ENCODE measurements at regions not wholly inside any gene's neighbourhood (a gene's known extent, or its start where the extent isn't known, plus 50 kb on each side); places are given as distances from the start of the nearest gene placed in this dataset.

DNA sequence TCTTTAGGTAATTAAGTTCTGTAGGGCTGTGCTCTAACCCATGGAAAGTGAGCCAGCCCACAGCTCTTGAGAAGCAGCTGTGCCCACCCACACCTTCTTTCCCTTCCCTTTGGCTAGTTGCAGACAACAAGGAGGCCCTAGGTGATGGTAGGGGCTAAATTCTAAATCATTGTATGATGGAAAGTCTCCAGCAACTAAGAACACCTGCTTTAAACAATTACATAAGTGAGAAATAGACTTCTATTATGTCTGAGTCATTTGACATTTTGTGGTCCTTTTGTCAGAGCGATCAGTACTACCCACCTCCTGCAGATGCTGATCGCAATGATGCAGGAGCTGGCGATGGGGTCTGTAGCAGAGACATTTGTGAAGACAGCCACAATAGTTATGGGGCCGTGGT is 79.6 kb downstream of the TEX51 start:
- Mint-ChIP-seq H3K27ac (no peak overlapping the region), H3K9me3 (no peaks in the 10 kb centered on the region), H3K4me1 (no peaks in the 10 kb centered on the region), H3K4me3 (no peak overlapping the region), H3K27me3 (peaks cover 10 to 13% of the 10 kb centered on the region in 2 donors), H3K36me3 (no peaks in the 10 kb centered on the region)
- ATAC-seq (replicated peaks in 1 of 4) (no peak), DNase-seq (no peak)
- Histone ChIP-seq H3K9me3 (no peaks in the 10 kb centered on the region), H3K4me3 (ENCODE audit: control insufficient read depth in 1 of 2, extremely low read depth in 1 of 2, low read length in 1 of 2) (no peak overlapping the region), H3K27me3 (replicated peaks in 1 of 2; ENCODE audit: control insufficient read depth in 2 of 2, extremely low read depth in 1 of 2, insufficient read depth in 2 of 2, low read length in 1 of 2) (peaks cover 0 to 29% of the 10 kb centered on the region in 2 experiments), H3K36me3 (ENCODE audit: control insufficient read depth in 2 of 2, extremely low read depth in 1 of 2, insufficient read depth in 1 of 2, low read length in 1 of 2) (no peaks in the 10 kb centered on the region), H3K27ac (ENCODE audit: low read length) (no peak overlapping the region), H3K4me1 (ENCODE audit: control insufficient read depth in 1 of 2, extremely low read depth in 1 of 2, insufficient read depth in 2 of 2, low read length in 2 of 2) (no peaks in the 10 kb centered on the region)
- ChIA-PET CTCF (no interaction called here), POLR2A (no interaction called here)
- WGBS (ENCODE audit: insufficient coverage) = 43% methylated on average over 4 of the region's 4 CpGs

DNA sequence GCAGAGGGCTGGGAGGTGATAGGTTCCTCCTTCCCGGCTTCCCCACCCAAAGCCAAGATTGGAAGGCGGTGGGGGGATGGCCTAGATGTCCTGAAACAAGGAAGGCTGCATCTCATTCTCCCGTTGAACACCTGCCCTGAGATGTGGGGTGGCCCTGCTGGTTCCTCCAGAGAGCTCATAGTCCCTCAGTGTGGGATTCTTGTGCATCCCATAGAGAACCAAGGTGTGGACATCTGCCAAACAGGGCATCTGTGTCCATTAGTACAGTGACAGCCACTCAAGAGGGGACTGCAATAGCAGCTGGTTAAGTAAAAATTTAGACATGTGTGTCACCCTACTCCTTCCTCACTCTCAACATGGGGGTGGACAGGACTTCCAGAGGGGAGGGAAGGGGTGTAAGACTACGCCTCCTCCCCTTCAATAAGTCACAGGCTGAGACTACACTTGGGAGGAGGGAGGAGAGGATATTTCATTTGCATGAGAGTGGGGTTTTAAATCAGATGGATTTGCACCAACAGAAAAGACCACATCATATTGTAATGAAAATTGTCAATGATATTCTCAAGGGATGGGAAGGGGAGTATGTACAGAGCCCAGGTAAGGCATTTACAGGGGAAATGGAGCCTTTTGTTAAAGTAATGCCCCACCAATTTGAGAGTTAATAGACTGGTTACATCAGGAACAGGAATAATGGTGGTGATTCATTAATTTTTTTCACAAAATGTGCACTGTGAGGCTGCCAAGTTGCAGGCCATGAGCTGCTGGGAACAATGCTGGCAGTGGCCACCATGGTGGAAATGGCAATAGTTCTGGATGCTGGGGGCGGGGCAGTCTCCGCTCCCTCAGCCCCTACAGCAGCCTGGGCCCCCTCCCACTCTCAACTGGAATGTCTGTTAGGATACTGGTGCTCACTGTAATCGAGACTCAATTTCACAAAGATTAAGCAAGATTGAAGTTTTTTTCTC is 80.6 kb downstream of the TEX51 start:
- POLR2A ChIA-PET = no interaction called here

DNA sequence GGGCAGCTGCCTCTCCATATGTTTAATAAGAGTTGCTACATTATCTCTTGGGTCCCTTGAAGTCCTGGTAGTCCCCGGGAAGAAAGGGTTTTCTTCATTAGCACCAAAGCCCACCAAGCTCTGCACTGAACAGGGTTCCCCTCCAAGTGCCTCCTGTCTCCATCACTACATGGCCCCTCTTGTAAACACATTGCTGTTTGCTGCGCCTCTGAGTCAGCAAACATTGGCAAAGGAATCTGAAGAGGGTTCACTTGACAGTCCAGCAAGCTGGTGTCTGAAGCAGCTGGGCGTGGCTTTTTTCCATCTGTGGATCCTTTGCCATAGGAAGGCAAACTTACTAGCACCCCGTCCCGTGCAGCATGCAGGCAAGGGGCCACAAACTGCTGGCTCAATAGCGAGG is 82.8 kb downstream of the TEX51 start:
- no peak overlapping the region for H3K4me3 Mint-ChIP-seq
- H3K36me3 Mint-ChIP-seq = no peaks in the 10 kb centered on the region
- no peaks in the 10 kb centered on the region for H3K9me3 Mint-ChIP-seq
- H3K36me3 ChIP-seq (ENCODE audit: control insufficient read depth in 2 of 2, extremely low read depth in 1 of 2, insufficient read depth in 1 of 2, low read length in 1 of 2) = no peaks in the 10 kb centered on the region
- 86% methylated on average over 3 of the region's 6 CpGs for WGBS (ENCODE audit: insufficient coverage)
- ATAC-seq (replicated peaks in 1 of 4) = no peak
- H3K27ac Mint-ChIP-seq = no peak overlapping the region
- peaks cover 0 to 14% of the 10 kb centered on the region in 2 experiments for H3K27me3 ChIP-seq (replicated peaks in 1 of 2; ENCODE audit: control insufficient read depth in 2 of 2, extremely low read depth in 1 of 2, insufficient read depth in 2 of 2, low read length in 1 of 2)
- peaks cover 8 to 15% of the 10 kb centered on the region in 2 donors for H3K27me3 Mint-ChIP-seq
- H3K9me3 ChIP-seq = no peaks in the 10 kb centered on the region
- CTCF ChIA-PET = no interaction called here
- no peaks in the 10 kb centered on the region for H3K4me1 ChIP-seq (ENCODE audit: control insufficient read depth in 1 of 2, extremely low read depth in 1 of 2, insufficient read depth in 2 of 2, low read length in 2 of 2)
- DNase-seq = no peak
- H3K4me1 Mint-ChIP-seq = no peaks in the 10 kb centered on the region
- no peak overlapping the region for H3K4me3 ChIP-seq (ENCODE audit: control insufficient read depth in 1 of 2, extremely low read depth in 1 of 2, low read length in 1 of 2)
- no peak overlapping the region for H3K27ac ChIP-seq (ENCODE audit: low read length)
- POLR2A ChIA-PET = no interaction called here

More for the DNA sequence above, 80.6 kb downstream of the TEX51 start:
- 85% methylated on average over 3 of the region's 7 CpGs for WGBS (ENCODE audit: insufficient coverage)
- DNase-seq (no peak), ATAC-seq (replicated peaks in 1 of 4) (no peak)
- no peak overlapping the region for H3K4me3 ChIP-seq (ENCODE audit: control insufficient read depth in 1 of 2, extremely low read depth in 1 of 2, low read length in 1 of 2)
- CTCF ChIA-PET = no interaction called here
- Mint-ChIP-seq H3K36me3 (no peaks in the 10 kb centered on the region), H3K4me3 (no peak overlapping the region), H3K27me3 (peaks cover 5 to 10% of the 10 kb centered on the region in 2 donors), H3K4me1 (no peaks in the 10 kb centered on the region), H3K27ac (no peak overlapping the region), H3K9me3 (no peaks in the 10 kb centered on the region)
- H3K27ac ChIP-seq (ENCODE audit: low read length) = no peak overlapping the region
- no peaks in the 10 kb centered on the region for H3K36me3 ChIP-seq (ENCODE audit: control insufficient read depth in 2 of 2, extremely low read depth in 1 of 2, insufficient read depth in 1 of 2, low read length in 1 of 2)
- H3K4me1 ChIP-seq (ENCODE audit: control insufficient read depth in 1 of 2, extremely low read depth in 1 of 2, insufficient read depth in 2 of 2, low read length in 2 of 2) = no peaks in the 10 kb centered on the region
- peaks cover 0 to 20% of the 10 kb centered on the region in 2 experiments for H3K27me3 ChIP-seq (replicated peaks in 1 of 2; ENCODE audit: control insufficient read depth in 2 of 2, extremely low read depth in 1 of 2, insufficient read depth in 2 of 2, low read length in 1 of 2)
- no peaks in the 10 kb centered on the region for H3K9me3 ChIP-seq

DNA sequence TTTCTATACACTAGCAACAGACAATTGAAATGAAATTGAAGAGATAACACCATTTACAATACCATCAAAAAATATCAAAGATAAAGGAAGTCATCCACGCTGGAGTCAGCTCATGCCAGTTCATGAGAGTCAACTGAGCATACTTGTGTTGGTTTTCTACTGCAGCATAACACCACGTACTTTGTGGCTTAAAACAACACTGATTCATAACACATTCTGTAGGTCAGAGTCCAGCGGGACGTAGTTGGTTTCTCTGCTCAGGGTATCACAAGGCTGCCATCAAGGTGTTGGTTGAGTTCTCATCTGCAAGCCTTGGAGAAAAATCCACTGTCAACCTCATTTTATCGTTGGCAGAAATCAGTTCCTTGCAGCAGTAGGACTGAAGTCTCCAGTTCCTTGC is 84.2 kb downstream of the TEX51 start:
- Histone ChIP-seq H3K9me3 (no peaks in the 10 kb centered on the region), H3K4me1 (ENCODE audit: control insufficient read depth in 1 of 2, extremely low read depth in 1 of 2, insufficient read depth in 2 of 2, low read length in 2 of 2) (no peaks in the 10 kb centered on the region), H3K27me3 (replicated peaks in 1 of 2; ENCODE audit: control insufficient read depth in 2 of 2, extremely low read depth in 1 of 2, insufficient read depth in 2 of 2, low read length in 1 of 2) (peaks cover 0 to 12% of the 10 kb centered on the region in 2 experiments), H3K4me3 (ENCODE audit: control insufficient read depth in 1 of 2, extremely low read depth in 1 of 2, low read length in 1 of 2) (no peak overlapping the region), H3K27ac (ENCODE audit: low read length) (no peak overlapping the region), H3K36me3 (ENCODE audit: control insufficient read depth in 2 of 2, extremely low read depth in 1 of 2, insufficient read depth in 1 of 2, low read length in 1 of 2) (no peaks in the 10 kb centered on the region)
- POLR2A ChIA-PET = no interaction called here
- Mint-ChIP-seq H3K4me1 (no peaks in the 10 kb centered on the region), H3K9me3 (no peaks in the 10 kb centered on the region), H3K27ac (no peak overlapping the region), H3K27me3 (peaks cover 10 to 18% of the 10 kb centered on the region in 2 donors), H3K36me3 (no peaks in the 10 kb centered on the region), H3K4me3 (no peak overlapping the region)
- CTCF ChIA-PET = no interaction called here
- no peak for DNase-seq
- 87% methylated on average over 2 of the region's 5 CpGs for WGBS (ENCODE audit: insufficient coverage)
- no peak for ATAC-seq (replicated peaks in 1 of 4)

DNA sequence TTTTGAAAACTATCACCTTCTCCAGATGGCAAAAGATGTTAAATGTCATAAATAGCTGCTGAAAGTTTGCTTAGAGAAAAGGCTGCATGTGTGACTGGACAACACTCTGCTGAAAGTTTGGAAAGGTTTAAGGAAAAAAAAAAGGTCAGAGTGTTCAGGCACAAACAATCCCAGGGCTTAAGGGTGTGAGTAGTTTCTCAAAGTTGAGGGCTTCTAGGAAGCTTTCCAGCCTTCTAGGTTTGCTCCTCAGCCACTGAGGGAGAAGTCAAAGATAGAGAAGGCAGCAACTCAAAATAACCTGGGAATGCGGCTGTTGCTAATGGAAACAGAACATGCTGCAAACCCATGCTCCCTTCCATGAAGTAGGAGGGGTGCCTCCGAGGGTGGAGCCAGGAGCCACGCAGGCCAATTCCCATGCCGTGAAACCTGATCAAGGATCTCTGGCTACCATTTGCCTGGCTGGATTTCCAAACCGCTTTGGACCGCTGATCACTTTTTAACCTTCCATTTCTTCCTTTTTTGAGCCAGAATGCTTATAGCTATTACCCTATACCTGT is 88.0 kb downstream of the TEX51 start:
- Mint-ChIP-seq H3K27ac (no peak overlapping the region), H3K9me3 (peaks cover 0 to 6% (median 5%) of the 10 kb centered on the region in 3 donors), H3K27me3 (peaks cover 29 to 34% of the 10 kb centered on the region in 2 donors), H3K4me3 (no peak overlapping the region), H3K36me3 (no peaks in the 10 kb centered on the region), H3K4me1 (no peaks in the 10 kb centered on the region)
- DNase-seq = no peak
- H3K9me3 ChIP-seq = no peaks in the 10 kb centered on the region
- H3K4me1 ChIP-seq (ENCODE audit: control insufficient read depth in 1 of 2, extremely low read depth in 1 of 2, insufficient read depth in 2 of 2, low read length in 2 of 2) = no peaks in the 10 kb centered on the region
- H3K27ac ChIP-seq (ENCODE audit: low read length) = no peak overlapping the region
- 72% methylated on average over 4 of the region's 6 CpGs for WGBS (ENCODE audit: insufficient coverage)
- H3K4me3 ChIP-seq (ENCODE audit: control insufficient read depth in 1 of 2, extremely low read depth in 1 of 2, low read length in 1 of 2) = no peak overlapping the region
- ATAC-seq (replicated peaks in 1 of 4) = no peak
- POLR2A ChIA-PET = no interaction called here
- no peaks in the 10 kb centered on the region for H3K36me3 ChIP-seq (ENCODE audit: control insufficient read depth in 2 of 2, extremely low read depth in 1 of 2, insufficient read depth in 1 of 2, low read length in 1 of 2)
- H3K27me3 ChIP-seq (replicated peaks in 1 of 2; ENCODE audit: control insufficient read depth in 2 of 2, extremely low read depth in 1 of 2, insufficient read depth in 2 of 2, low read length in 1 of 2) = peaks cover 0 to 14% of the 10 kb centered on the region in 2 experiments
- CTCF ChIA-PET = no interaction called here

DNA sequence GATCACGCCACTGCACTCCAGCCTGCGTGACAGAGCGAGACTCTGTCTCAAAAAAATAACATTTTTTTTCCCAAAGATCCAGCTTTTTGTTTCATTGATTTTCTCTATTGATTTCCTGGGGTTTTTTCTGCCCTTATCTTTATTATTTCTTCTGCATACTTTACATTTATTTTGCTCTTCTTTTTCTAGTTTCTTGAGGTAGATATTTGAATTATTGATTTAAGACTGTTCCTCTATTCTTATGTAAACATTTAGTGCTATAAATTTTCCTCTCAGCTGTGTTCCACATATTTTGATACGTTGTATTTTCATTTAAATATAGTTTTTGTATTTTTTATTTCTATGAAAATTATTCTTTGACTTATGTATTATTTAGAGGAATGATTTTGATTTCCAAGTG is 89.8 kb downstream of the TEX51 start:
- WGBS (ENCODE audit: insufficient coverage) = no CpG with 5 or more reads among the region's 4 CpGs
- ChIA-PET POLR2A (no interaction called here), CTCF (no interaction called here)
- Histone ChIP-seq H3K9me3 (no peaks in the 10 kb centered on the region), H3K27me3 (replicated peaks in 1 of 2; ENCODE audit: control insufficient read depth in 2 of 2, extremely low read depth in 1 of 2, insufficient read depth in 2 of 2, low read length in 1 of 2) (peaks cover 0 to 18% of the 10 kb centered on the region in 2 experiments), H3K27ac (ENCODE audit: low read length) (no peak overlapping the region), H3K36me3 (ENCODE audit: control insufficient read depth in 2 of 2, extremely low read depth in 1 of 2, insufficient read depth in 1 of 2, low read length in 1 of 2) (no peaks in the 10 kb centered on the region), H3K4me1 (ENCODE audit: control insufficient read depth in 1 of 2, extremely low read depth in 1 of 2, insufficient read depth in 2 of 2, low read length in 2 of 2) (no peaks in the 10 kb centered on the region), H3K4me3 (ENCODE audit: control insufficient read depth in 1 of 2, extremely low read depth in 1 of 2, low read length in 1 of 2) (no peak overlapping the region)
- Mint-ChIP-seq H3K9me3 (peaks cover 0 to 6% (median 5%) of the 10 kb centered on the region in 3 donors), H3K4me3 (no peak overlapping the region), H3K27ac (no peak overlapping the region), H3K27me3 (peaks cover 42 to 48% of the 10 kb centered on the region in 2 donors), H3K4me1 (no peaks in the 10 kb centered on the region), H3K36me3 (no peaks in the 10 kb centered on the region)
- no peak for ATAC-seq (replicated peaks in 1 of 4)
- no peak for DNase-seq
